Cardiac muscle cell (in vitro differentiated cells and primary cell): ENCODE measurements at regions not wholly inside any gene's neighbourhood (a gene's known extent, or its start where the extent isn't known, plus 50 kb on each side); places are given as distances from the start of the nearest gene placed in this dataset.

Experiments used
- DNase-seq, 2 donors: peaks; one replicate each; pipeline versions ENCODE4 v3.0.0 to v3.0.0-alpha.2; 2010 to 2017; ENCODE audit warnings: low read depth in 1 of 2, low spot score in 1 of 2
- H3K27ac ChIP-seq: fragments of 200-600 bp; sonication (generic); 2 replicates; pipeline ENCODE4 v1.5.1; 2016
- H3K27me3 ChIP-seq: fragments of 200-600 bp; sonication (generic); 2 replicates; pipeline ENCODE4 v1.6.0; 2016; ENCODE audit warnings: control low read depth
- H3K36me3 ChIP-seq: fragments of 200-600 bp; sonication (generic); 2 replicates; pipeline ENCODE4 v1.5.1; 2016; ENCODE audit warnings: control low read depth
- H3K4me1 ChIP-seq: fragments of 200-600 bp; sonication (generic); 2 replicates; pipeline ENCODE4 v1.8.1; 2017; ENCODE audit warnings: low read depth, mild to moderate bottlenecking, mixed run types
- H3K4me3 ChIP-seq: fragments of 200-600 bp; sonication (generic); 2 replicates; pipeline ENCODE4 v1.5.1; 2016; ENCODE audit warnings: mild to moderate bottlenecking
- H3K9me3 ChIP-seq: fragments of 200-600 bp; sonication (generic); 2 replicates; pipeline ENCODE4 v1.5.1; 2017; ENCODE audit warnings: low read depth, mild to moderate bottlenecking, control low read depth
- CTCF ChIP-seq: IDR thresholded peaks from 2 replicates; pipeline ENCODE4 v1.5.1; 2012; ENCODE audit warnings: low read depth, mild to moderate bottlenecking, low read length

GRCh38 chr9:80077059-80077458 lies 505.3 kb downstream of the TLE4 start:
- no peak for TF ChIP-seq CTCF
- Histone ChIP-seq H3K27me3 (peaks cover 7% of the 10 kb centered on the region), H3K36me3 (no peaks in the 10 kb centered on the region), H3K4me1 (no peaks in the 10 kb centered on the region), H3K9me3 (no peaks in the 10 kb centered on the region), H3K27ac (no peak overlapping the region), H3K4me3 (no peak overlapping the region)
- DNase-seq, result no peak

GRCh38 chr9:80076162-80076561 lies 504.4 kb downstream of the TLE4 start:
- no peaks in the 10 kb centered on the region for H3K9me3 ChIP-seq
- H3K4me3 ChIP-seq, result no peak overlapping the region
- no peaks in the 10 kb centered on the region for H3K36me3 ChIP-seq
- peaks cover 12% of the 10 kb centered on the region for H3K27me3 ChIP-seq
- no peak overlapping the region for H3K27ac ChIP-seq
- no peaks in the 10 kb centered on the region for H3K4me1 ChIP-seq
- TF ChIP-seq CTCF, result no peak
- no peak for DNase-seq

- Histone ChIP-seq H3K27ac (no peak overlapping the region), H3K27me3 (peaks cover 20% of the 10 kb centered on the region), H3K4me3 (no peak overlapping the region), H3K4me1 (no peaks in the 10 kb centered on the region), H3K9me3 (no peaks in the 10 kb centered on the region), H3K36me3 (no peaks in the 10 kb centered on the region)
- no peak for TF ChIP-seq CTCF
- DNase-seq, result peak in 1 of 2 donors; percentile 13
Measured at GRCh38 chr9:80074439-80074838, 502.7 kb downstream of the TLE4 start.

- Histone ChIP-seq H3K4me1 (no peaks in the 10 kb centered on the region), H3K9me3 (no peaks in the 10 kb centered on the region), H3K27ac (no peak overlapping the region), H3K4me3 (no peak overlapping the region), H3K36me3 (no peaks in the 10 kb centered on the region), H3K27me3 (peaks cover 30% of the 10 kb centered on the region)
- no peak for TF ChIP-seq CTCF
- no peak for DNase-seq
Measured at GRCh38 chr9:80072451-80072850, 500.7 kb downstream of the TLE4 start.

GRCh38 chr9:80070071-80070742 lies 498.4 kb downstream of the TLE4 start:
- no peak for TF ChIP-seq CTCF
- peaks cover 53% of the 10 kb centered on the region for H3K27me3 ChIP-seq

More at GRCh38 chr9:80070071-80070742, 498.4 kb downstream of the TLE4 start:
- H3K4me1 ChIP-seq, result no peaks in the 10 kb centered on the region
- no peak overlapping the region for H3K27ac ChIP-seq
- no peaks in the 10 kb centered on the region for H3K36me3 ChIP-seq
- no peak overlapping the region for H3K4me3 ChIP-seq
- no peaks in the 10 kb centered on the region for H3K9me3 ChIP-seq
- DNase-seq, result no peak
